Ectodermal cell (in vitro differentiated cells): ENCODE measurements at regions not wholly inside any gene's neighbourhood (a gene's known extent, or its start where the extent isn't known, plus 50 kb on each side); places are given as distances from the start of the nearest gene placed in this dataset.
"Not testable (repeated sequence)": the region's sequence is repeated elsewhere in the genome, so short reads cannot be mapped to it uniquely, and the experiment has no call there.

ENCODE experiments used
- H3K27ac ChIP-seq: 2 replicates; pipeline ENCODE4 v1.7.0; 2013; ENCODE audit warnings: mild to moderate bottlenecking, low read depth, low read length; ENCODE audit not compliant: insufficient read depth, poor library complexity, severe bottlenecking
- H3K27me3 ChIP-seq: 2 replicates; pipeline ENCODE4 v1.7.0; 2013; ENCODE audit warnings: mild to moderate bottlenecking, low read length; ENCODE audit not compliant: insufficient read depth, control insufficient read depth, poor library complexity, severe bottlenecking
- H3K36me3 ChIP-seq: one replicate; pipeline ENCODE4 v1.7.0; 2013; ENCODE audit warnings: low read length; ENCODE audit not compliant: control insufficient read depth, insufficient read depth
- H3K4me1 ChIP-seq: one replicate; pipeline ENCODE4 v1.7.0; 2013; ENCODE audit warnings: low read length; ENCODE audit not compliant: control insufficient read depth, insufficient read depth
- H3K4me3 ChIP-seq: 2 replicates; pipeline ENCODE4 v1.7.0; 2013; ENCODE audit warnings: low read depth, low read length, control low read depth; ENCODE audit not compliant: insufficient read depth
- H3K9me3 ChIP-seq: 2 replicates; pipeline ENCODE4 v1.7.0; 2013; ENCODE audit warnings: mild to moderate bottlenecking, low read length, moderate library complexity; ENCODE audit not compliant: control insufficient read depth
- WGBS, 2 experiments: methylation state at CpG; one replicate each; pipeline ENCODE4 v1.1.7; 2013; ENCODE audit warnings: missing lambda C conversion rate in 2 of 2; 5-methylcytosine and 5-hydroxymethylcytosine counted together

DNA sequence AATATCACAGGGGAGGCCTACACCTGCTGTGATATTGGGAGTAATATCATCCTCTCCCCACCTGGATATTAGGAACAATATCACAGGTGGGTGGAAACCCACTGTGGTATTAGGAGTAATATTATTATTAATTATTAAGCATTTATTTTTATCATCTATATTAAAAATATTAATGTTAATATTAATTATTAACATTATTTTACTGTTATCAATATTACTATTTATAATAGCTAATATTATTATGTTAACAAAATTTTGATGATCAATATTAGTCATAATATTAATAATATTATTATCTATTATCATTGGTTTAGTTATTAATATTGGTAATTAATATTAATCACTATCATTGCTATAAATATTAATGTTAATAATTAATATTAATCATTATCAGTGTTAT, 161.1 kb upstream of the API5 start:
- Histone ChIP-seq H3K27ac (no peak overlapping the region), H3K27me3 (no peaks in the 10 kb centered on the region), H3K9me3 (no peaks in the 10 kb centered on the region), H3K4me1 (no peaks in the 10 kb centered on the region), H3K4me3 (no peak overlapping the region), H3K36me3 (no peaks in the 10 kb centered on the region)

DNA sequence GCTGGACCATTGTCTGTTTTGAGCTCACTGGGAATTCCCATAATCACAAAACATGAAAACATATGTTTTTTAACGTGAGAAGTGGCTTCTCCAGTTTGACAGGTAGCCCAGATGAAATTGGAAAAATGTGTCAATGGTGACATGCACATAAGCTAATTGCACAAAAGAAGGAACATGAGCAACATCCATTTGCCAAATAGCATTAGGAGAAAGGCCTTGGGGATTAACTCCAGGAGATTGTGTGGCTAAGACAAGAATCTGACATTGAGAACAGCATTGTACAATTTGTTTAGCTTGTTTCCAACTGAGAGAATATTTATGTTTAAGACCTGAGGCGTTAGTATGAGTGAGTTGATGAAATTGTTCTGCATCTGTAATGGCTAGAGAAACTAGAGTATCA, 147.0 kb upstream of the API5 start:
- WGBS, 2 experiments = 72 to 79% methylated on average over 2 of the region's 2 CpGs
- H3K36me3 ChIP-seq = no peaks in the 10 kb centered on the region
- no peak overlapping the region for H3K4me3 ChIP-seq
- no peaks in the 10 kb centered on the region for H3K9me3 ChIP-seq
- no peaks in the 10 kb centered on the region for H3K4me1 ChIP-seq
- no peaks in the 10 kb centered on the region for H3K27me3 ChIP-seq
- no peak overlapping the region for H3K27ac ChIP-seq

DNA sequence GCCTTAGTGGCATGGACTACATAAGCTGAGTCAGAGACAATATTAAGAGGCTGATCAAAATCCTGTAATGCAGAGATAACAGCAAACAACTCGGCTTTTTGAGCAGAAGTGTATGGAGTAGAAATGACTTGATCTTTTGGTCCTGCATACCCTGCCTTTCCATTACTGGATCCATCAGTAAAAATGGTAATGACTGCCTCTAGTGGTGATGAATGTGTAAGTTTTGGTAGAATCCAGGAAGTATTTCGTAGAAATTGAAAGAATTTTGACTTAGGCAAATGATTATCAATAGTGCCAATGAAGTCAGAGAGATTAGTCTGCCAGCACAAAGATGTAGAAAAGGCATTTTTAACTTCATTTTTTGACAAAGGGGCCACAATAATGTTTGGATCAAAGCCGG, 146.4 kb upstream of the API5 start:
- 84 to 85% methylated on average over 3 of the region's 3 CpGs for WGBS, 2 experiments
- not testable (repeated sequence) for H3K4me1 ChIP-seq

DNA sequence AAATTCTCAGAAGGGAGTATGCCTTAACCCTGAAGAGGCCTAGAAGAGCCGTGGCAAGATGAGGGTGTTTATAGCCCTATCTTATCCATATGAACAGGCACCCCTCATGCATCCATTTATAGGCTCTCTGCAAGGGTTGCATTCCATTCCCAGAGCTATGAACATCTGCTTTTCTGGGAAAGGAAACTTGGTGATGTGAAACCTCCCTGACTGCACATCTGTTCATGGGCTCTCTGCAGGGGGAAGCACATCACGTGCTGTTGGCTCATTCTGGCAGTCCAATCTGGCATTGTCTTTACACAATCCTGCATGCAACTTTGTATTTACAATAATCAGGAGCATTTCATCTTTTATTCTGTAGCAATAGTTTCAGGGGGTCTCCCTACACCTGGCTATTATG, 143.6 kb upstream of the API5 start:
- WGBS, 2 experiments = 72 to 95% methylated on average over 2 of the region's 2 CpGs
- H3K4me3 ChIP-seq, H3K4me1 ChIP-seq, H3K36me3 ChIP-seq, H3K27ac ChIP-seq, H3K9me3 ChIP-seq, H3K27me3 ChIP-seq: not testable (repeated sequence)

More for the DNA sequence above, 146.4 kb upstream of the API5 start:
- not testable (repeated sequence) for H3K36me3 ChIP-seq, H3K4me3 ChIP-seq, H3K27ac ChIP-seq, H3K27me3 ChIP-seq, H3K9me3 ChIP-seq

DNA sequence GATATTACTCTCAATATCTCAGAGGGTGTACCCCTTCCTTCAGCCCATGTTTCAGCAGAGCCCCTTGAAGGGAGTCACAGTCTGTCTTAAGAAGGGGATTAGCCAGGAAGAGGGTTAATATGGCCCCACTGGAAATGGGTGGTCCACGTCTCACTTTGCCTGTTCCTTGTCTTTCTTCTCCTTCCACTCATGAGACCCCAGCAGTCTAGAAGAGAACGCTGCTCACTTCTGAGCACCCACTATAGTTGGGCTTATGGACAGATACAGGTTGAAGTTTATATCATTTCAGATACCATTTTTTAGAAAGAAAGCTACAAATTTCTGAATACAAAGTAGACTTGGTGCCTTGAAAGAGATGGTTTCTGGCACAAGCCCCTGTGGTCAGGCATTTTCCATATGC, 139.3 kb upstream of the API5 start:
- Histone ChIP-seq H3K4me1 (no peaks in the 10 kb centered on the region), H3K27me3 (no peaks in the 10 kb centered on the region), H3K9me3 (no peaks in the 10 kb centered on the region), H3K27ac (no peak overlapping the region), H3K4me3 (no peak overlapping the region), H3K36me3 (no peaks in the 10 kb centered on the region)
- WGBS, 2 experiments = 88 to 92% methylated on average over 2 of the region's 2 CpGs

DNA sequence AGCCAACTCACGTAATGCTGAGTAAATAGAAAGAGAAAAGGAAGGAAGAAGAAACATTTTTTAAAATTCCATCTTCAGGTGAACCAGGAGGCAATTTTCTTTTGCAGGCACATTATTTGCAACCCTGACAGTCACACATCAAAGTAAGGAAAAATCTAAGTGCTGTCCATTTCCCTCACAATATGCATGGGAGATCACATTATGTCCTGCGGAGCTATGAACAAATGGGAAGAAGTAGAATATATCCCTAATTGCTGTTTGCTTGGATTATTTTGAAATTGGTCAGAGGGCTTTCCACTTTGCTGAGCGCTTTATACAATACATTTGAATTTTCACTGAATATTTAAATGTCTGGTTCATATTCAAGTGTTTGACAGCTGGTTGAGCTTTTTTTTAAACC, 133.8 kb upstream of the API5 start:
- no peaks in the 10 kb centered on the region for H3K4me1 ChIP-seq
- H3K36me3 ChIP-seq = no peaks in the 10 kb centered on the region
- no peak overlapping the region for H3K4me3 ChIP-seq
- no peak overlapping the region for H3K27ac ChIP-seq
- no peaks in the 10 kb centered on the region for H3K27me3 ChIP-seq
- 57 to 100% methylated on average over 1 to 3 of the region's 3 CpGs for WGBS, 2 experiments
- no peaks in the 10 kb centered on the region for H3K9me3 ChIP-seq

DNA sequence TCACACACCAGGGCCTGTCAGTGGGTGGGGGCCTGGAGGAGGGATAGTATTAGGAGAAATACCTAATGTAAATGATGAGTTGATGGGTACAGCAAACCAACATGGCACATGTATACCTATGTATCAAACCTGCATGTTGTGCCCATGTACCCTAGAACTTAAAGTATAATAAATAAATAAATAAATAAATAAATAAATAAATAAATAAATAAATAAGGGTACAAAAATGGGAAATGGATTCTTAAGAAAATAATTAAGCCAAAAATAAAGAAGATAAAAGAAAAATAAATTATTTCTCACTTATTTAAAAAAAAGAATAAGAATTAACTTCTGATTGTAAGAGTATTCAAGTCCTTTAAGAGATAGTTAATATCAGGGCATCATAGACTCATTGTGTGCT, 117.3 kb upstream of the API5 start:
- not testable (repeated sequence) for H3K27ac ChIP-seq, H3K27me3 ChIP-seq, H3K4me3 ChIP-seq, H3K9me3 ChIP-seq, H3K36me3 ChIP-seq, H3K4me1 ChIP-seq

DNA sequence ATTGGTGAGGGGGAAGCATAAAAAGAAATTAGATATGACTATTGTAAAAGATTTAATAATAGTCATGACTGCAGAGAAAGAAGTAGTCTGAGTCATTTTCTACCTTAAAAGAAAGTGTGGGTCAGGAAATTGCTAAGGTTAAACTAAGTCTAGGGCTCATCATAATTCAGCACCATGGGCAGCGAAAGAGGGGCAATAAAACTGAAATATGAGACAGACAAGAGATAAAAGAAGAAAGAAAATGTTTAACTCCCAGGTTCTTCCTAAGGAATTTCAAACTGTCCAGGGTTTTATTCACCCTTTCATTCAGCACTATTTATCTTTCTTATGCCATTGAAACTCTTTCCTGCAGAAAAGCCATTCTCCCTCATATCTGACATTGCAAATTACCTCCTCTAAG, 114.4 kb upstream of the API5 start:
- no peaks in the 10 kb centered on the region for H3K36me3 ChIP-seq
- no peaks in the 10 kb centered on the region for H3K27me3 ChIP-seq
- WGBS, 2 experiments = 64 to 84% methylated on average over 1 of the region's 1 CpG
- no peaks in the 10 kb centered on the region for H3K4me1 ChIP-seq
- no peaks in the 10 kb centered on the region for H3K9me3 ChIP-seq
- no peak overlapping the region for H3K4me3 ChIP-seq
- no peak overlapping the region for H3K27ac ChIP-seq

DNA sequence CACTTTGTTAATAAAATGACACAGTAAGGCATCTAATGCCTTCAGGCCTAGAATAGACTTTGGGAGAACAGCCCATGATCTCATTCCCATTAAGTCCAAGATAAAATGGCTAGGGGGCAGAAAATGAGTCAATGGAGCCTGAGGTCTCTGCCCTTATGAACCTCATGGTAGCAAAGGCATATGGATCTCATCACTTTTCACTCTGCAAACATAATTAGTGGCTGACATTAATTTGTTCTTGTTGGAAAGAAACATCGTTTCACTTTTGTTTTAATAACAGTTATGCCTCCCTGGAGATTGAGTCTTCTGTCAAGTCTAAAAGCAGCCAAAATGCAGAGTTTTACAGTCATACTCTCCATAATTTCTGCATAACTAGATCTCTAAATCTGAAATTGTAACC, 111.8 kb upstream of the API5 start:
- H3K36me3 ChIP-seq = no peaks in the 10 kb centered on the region
- no peak overlapping the region for H3K27ac ChIP-seq
- H3K27me3 ChIP-seq = no peaks in the 10 kb centered on the region
- no peak overlapping the region for H3K4me3 ChIP-seq
- H3K9me3 ChIP-seq = no peaks in the 10 kb centered on the region
- H3K4me1 ChIP-seq = no peaks in the 10 kb centered on the region
- 93 to 100% methylated on average over 1 of the region's 1 CpG for WGBS, 2 experiments

DNA sequence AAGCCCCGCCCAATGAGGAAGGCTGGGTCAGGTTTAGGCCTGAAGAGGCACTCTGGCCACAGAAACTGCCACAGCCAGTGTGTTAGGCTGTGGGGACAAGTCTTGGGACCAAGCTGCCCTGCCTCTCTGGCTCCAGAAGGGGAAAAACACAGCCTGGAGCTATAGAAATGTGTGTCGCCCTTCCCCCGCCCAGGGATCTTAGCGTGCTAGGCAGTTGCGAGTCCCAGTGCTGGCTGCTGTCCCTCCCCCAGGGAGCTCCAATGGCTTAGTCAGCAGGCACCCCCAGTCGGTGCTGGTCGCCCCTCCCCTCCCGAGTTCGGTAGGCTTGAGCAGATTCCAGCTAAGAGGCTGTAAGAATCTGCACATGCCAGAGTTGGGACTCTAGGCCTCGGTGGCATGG, 99.5 kb upstream of the API5 start:
- Histone ChIP-seq H3K4me1 (peaks cover 7% of the 10 kb centered on the region), H3K27me3 (no peaks in the 10 kb centered on the region), H3K9me3 (no peaks in the 10 kb centered on the region), H3K36me3 (no peaks in the 10 kb centered on the region), H3K4me3 (no peak overlapping the region), H3K27ac (no peak overlapping the region)
- 64 to 66% methylated on average over 10 of the region's 10 CpGs for WGBS, 2 experiments

DNA sequence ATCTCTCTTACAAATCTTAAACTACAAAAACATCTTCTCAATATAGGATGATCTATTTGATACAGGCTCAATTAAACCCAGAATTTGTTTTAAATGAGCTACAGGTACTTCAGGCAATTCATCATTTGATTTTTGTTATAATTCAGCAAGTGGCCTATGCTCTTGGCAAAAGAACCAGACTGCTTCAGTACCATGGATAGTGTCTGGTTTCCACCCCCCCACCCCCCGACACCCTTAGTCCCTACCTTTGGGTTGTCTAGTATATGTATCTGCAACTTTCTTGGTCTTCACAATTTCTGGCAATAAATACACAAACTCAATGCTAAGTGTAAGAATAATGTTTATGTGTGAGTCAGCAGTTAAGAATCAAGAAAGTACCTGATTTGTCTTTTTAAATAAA, 97.3 kb upstream of the API5 start:
- H3K36me3 ChIP-seq = no peaks in the 10 kb centered on the region
- H3K4me1 ChIP-seq = peaks cover 7% of the 10 kb centered on the region
- H3K27ac ChIP-seq = no peak overlapping the region
- no peaks in the 10 kb centered on the region for H3K9me3 ChIP-seq
- H3K4me3 ChIP-seq = no peak overlapping the region
- 80 to 83% methylated on average over 1 of the region's 1 CpG for WGBS, 2 experiments
- no peaks in the 10 kb centered on the region for H3K27me3 ChIP-seq
